Prostate gland (tissue), 2 donors: ENCODE measurements at regions not wholly inside any gene's neighbourhood (a gene's known extent, or its start where the extent isn't known, plus 50 kb on each side); places are given as distances from the start of the nearest gene placed in this dataset.

Source experiments
- DNase-seq: peaks from one replicate; pipeline ENCODE4 v3.0.0-alpha.2; 2019; ENCODE audit warnings: low spot score
- H3K27ac ChIP-seq, 2 donors: fragments of 200-600 bp; sonication (generic); 2 replicates each; pipeline ENCODE4 v1.5.1; 2017 to 2019
- H3K27me3 ChIP-seq: fragments of 200-600 bp; sonication (generic); replicated peaks from 2 replicates; pipeline ENCODE4 v1.5.1; 2019; ENCODE audit not compliant: insufficient read depth
- H3K36me3 ChIP-seq, 2 donors: fragments of 200-600 bp; sonication (generic); 1 replicate in 1 of 2; 2 replicates in 1 of 2; pipeline versions ENCODE4 v1.5.1 to v1.8.1; 2017 to 2019
- H3K4me1 ChIP-seq: fragments of 200-600 bp; sonication (generic); replicated peaks from 2 replicates; pipeline ENCODE4 v1.5.1; 2019
- H3K4me3 ChIP-seq, 2 donors: fragments of 200-600 bp; sonication (generic); 2 replicates each; pipeline ENCODE4 v1.5.1; 2017 to 2019
- H3K9me3 ChIP-seq: fragments of 200-600 bp; sonication (generic); 2 replicates; pipeline ENCODE4 v1.5.1; 2017
- POLR2A ChIP-seq: fragments of 450-650 bp; IDR thresholded peaks from one replicate; pipeline ENCODE4 v1.6.1; 2016; ENCODE audit warnings: antibody characterized with exemption, mild to moderate bottlenecking
- POLR2AphosphoS5 ChIP-seq: sonication (generic); formaldehyde crosslinking; IDR thresholded peaks from one replicate; pipeline ENCODE4 v1.6.1; 2017; ENCODE audit warnings: antibody characterized with exemption
- WGBS: methylation state at CpG from one replicate; pipeline ENCODE4 v1.1.5; 2018; 5-methylcytosine and 5-hydroxymethylcytosine counted together
- intact Hi-C: fragments of 100-400 bp; cut with DNase I; formaldehyde crosslinking; loops from one replicate; pipeline ENCODE4 v1.14.2; 2022
- TF ChIP-seq, protein P1 (sequence below), 4 experiments: fragments of 200-600 bp in 2 of 4; fragments of 450-650 bp in 2 of 4; sonication (generic) in 2 of 4; IDR thresholded peaks; 1 replicate in 3 of 4; 2 replicates in 1 of 4; pipeline ENCODE4 v1.5.1; 2016 to 2019; ENCODE audit warnings: antibody characterized with exemption in 4 of 4, mild to moderate bottlenecking in 2 of 4, moderate library complexity in 2 of 4

DNA sequence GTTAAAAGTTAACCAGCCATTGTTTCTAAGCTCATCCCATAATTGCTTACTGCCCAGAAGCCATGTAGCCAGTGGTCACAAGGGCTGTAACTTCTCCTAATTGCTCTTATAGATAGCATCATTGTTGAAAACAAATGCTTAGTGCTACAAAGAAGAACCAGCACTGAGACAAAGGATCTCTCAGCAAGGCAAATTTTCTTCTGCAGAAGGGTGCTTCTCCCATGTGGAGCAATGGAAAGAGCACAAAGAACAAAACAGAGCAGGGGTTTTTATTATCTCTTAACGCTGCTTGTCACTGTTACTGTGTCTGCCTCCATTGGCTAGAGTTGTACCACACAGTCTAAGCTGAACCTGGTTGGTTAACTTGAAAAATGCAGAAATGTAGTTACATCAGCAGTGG lies 1036.8 kb downstream of the UQCRFS1 start:
- Histone ChIP-seq H3K27ac (no peak overlapping the region), H3K27me3 (no peaks in the 10 kb centered on the region), H3K36me3 (no peaks in the 10 kb centered on the region), H3K9me3 (no peaks in the 10 kb centered on the region), H3K4me1 (no peaks in the 10 kb centered on the region), H3K4me3 (no peak overlapping the region)
- TF ChIP-seq POLR2A (no peak), POLR2AphosphoS5 (no peak)
- TF ChIP-seq, protein P1, sequence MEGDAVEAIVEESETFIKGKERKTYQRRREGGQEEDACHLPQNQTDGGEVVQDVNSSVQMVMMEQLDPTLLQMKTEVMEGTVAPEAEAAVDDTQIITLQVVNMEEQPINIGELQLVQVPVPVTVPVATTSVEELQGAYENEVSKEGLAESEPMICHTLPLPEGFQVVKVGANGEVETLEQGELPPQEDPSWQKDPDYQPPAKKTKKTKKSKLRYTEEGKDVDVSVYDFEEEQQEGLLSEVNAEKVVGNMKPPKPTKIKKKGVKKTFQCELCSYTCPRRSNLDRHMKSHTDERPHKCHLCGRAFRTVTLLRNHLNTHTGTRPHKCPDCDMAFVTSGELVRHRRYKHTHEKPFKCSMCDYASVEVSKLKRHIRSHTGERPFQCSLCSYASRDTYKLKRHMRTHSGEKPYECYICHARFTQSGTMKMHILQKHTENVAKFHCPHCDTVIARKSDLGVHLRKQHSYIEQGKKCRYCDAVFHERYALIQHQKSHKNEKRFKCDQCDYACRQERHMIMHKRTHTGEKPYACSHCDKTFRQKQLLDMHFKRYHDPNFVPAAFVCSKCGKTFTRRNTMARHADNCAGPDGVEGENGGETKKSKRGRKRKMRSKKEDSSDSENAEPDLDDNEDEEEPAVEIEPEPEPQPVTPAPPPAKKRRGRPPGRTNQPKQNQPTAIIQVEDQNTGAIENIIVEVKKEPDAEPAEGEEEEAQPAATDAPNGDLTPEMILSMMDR (IDR thresholded peaks at IDR 0.05): no peak
- WGBS: 56% methylated on average over 1 of the region's 1 CpG
- no peak for DNase-seq
- intact Hi-C loops: no loop called here

DNA sequence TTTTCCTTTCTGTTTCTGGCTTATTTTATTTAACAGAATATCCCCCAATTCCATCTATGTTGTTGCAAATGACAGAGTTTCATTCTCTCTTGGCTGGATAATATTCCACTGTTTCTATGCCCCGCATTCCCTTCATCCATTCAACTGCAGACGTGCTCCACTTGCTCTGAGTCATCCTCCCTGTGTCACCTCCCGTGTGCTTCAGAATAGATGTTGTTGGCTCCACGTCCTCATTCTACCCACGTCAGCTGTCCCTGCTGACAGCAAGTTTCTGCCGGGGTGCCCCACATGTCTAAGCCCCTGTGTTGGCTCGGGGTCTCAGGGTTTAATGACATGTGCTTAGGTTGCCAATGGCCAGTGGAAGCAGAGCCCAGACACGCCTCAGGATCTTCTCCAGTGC lies 1041.0 kb downstream of the UQCRFS1 start:
- no peak overlapping the region for H3K27ac ChIP-seq
- H3K9me3 ChIP-seq: no peaks in the 10 kb centered on the region
- H3K36me3 ChIP-seq: no peaks in the 10 kb centered on the region
- no peak for TF ChIP-seq POLR2A
- no peak for TF ChIP-seq POLR2AphosphoS5
- TF ChIP-seq, protein P1 (IDR thresholded peaks at IDR 0.05): no peak
- no peak overlapping the region for H3K4me3 ChIP-seq
- DNase-seq: no peak
- 89% methylated on average over 8 of the region's 8 CpGs for WGBS
- H3K27me3 ChIP-seq: no peaks in the 10 kb centered on the region
- no peaks in the 10 kb centered on the region for H3K4me1 ChIP-seq
- intact Hi-C loops: no loop called here

DNA sequence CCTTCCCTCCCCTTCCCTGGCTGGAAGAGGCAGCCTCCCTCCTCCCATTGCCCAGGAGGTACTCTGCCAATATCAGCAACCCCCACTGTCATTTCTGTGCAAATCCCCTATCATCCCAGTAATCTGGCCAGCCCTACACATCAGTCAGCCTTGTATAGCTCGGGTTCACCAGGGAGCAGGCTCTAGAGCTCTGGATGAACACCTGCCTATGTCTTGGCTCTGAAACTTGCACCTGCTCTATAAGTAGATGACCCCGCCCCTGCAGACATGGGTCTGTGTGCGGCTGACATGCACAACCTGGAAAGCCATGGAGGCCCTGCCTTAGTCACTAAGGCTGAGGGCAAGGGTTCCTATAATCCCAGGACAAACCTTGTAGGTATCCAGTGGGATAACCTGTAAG lies 1042.9 kb downstream of the UQCRFS1 start:
- DNase-seq: no peak
- intact Hi-C loops: no loop called here
- 53% methylated on average over 3 of the region's 3 CpGs for WGBS
- TF ChIP-seq POLR2AphosphoS5 (no peak), POLR2A (no peak)
- TF ChIP-seq, protein P1 (IDR thresholded peaks at IDR 0.05): no peak
- Histone ChIP-seq H3K27ac (no peak overlapping the region), H3K9me3 (no peaks in the 10 kb centered on the region), H3K4me3 (no peak overlapping the region), H3K36me3 (no peaks in the 10 kb centered on the region), H3K4me1 (no peaks in the 10 kb centered on the region), H3K27me3 (no peaks in the 10 kb centered on the region)

DNA sequence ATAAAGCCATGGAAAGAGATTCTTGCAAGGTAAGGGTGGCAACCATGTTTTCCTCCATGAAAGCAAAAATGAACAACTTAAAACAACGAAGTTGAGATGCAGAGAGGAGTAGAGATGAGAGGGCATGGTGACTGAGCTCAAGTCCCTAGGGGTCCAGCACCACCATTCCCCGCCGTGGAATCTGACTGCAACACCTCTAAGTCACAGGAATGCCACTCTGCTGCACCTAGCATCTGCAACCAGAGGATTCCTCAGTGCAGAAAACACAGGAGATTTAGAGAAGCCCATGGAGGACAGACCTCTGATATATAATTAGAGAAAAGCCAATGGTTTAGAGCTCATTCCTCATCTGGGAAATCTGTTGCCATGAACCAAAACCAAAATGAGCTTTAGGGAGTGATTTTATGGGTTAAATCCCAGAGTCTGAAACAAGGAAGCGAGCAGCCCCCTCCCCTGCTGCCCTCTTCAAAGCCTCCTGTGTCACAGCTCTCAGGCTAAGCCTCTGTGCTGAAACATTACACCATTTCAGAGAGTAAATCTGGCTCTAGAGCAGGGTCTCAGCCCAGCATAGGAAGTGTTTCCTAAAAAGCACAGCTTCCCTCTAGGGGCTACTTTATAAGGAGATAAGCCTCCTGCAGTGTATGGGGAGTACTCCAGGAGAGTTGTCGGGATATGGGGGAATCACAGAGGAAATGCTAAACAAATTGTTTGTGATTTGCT lies 1043.6 kb downstream of the UQCRFS1 start:
- Histone ChIP-seq H3K4me3 (no peak overlapping the region), H3K27me3 (no peaks in the 10 kb centered on the region), H3K27ac (no peak overlapping the region), H3K36me3 (no peaks in the 10 kb centered on the region), H3K4me1 (no peaks in the 10 kb centered on the region), H3K9me3 (no peaks in the 10 kb centered on the region)
- no peak for DNase-seq
- TF ChIP-seq, protein P1 (IDR thresholded peaks at IDR 0.05): no peak
- TF ChIP-seq POLR2AphosphoS5: no peak
- no peak for TF ChIP-seq POLR2A
- intact Hi-C loops: no loop called here
- 33% methylated on average over 5 of the region's 5 CpGs for WGBS

DNA sequence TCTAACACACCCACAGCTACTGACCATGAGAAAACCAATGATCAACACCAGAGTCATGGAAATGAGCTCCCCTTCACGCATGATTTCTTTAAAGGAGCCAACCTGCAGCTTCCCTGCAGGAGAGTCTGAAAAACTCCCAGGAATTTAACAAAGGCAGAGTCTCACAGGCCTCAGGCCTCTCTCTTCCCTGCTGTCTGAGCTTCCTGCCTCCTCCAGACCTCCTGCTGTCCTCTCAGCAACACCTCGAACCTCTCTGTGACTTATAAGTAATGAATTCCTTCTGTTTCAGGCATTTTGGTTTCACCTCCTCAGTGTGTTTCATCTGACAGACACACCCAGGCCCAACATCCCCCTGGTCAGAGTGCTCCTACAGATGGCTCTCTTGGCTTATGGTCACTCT lies 1044.4 kb downstream of the UQCRFS1 start:
- Histone ChIP-seq H3K4me3 (no peak overlapping the region), H3K27ac (no peak overlapping the region), H3K4me1 (no peaks in the 10 kb centered on the region), H3K9me3 (no peaks in the 10 kb centered on the region), H3K27me3 (no peaks in the 10 kb centered on the region), H3K36me3 (no peaks in the 10 kb centered on the region)
- no peak for TF ChIP-seq POLR2A
- no peak for TF ChIP-seq POLR2AphosphoS5
- TF ChIP-seq, protein P1 (IDR thresholded peaks at IDR 0.05): no peak
- no peak for DNase-seq
- intact Hi-C loops: no loop called here
- 78% methylated on average over 2 of the region's 2 CpGs for WGBS
